ENCODE measurements at regions not wholly inside any gene's neighbourhood (a gene's known extent, or its start where the extent isn't known, plus 50 kb on each side); places are given as distances from the start of the nearest gene placed in this dataset.

- no peak overlapping the region for H3K4me2 ChIP-seq (ENCODE audit: low read length)
- no peaks in the 10 kb centered on the region for H3K79me2 ChIP-seq (ENCODE audit: low read length)
- no peak overlapping the region for H3K9ac ChIP-seq (ENCODE audit: low read length)
- H4K20me1 ChIP-seq (ENCODE audit: low read length) = no peaks in the 10 kb centered on the region
- H3K9me3 ChIP-seq (ENCODE audit: low read length) = no peaks in the 10 kb centered on the region
- H3F3A ChIP-seq (ENCODE audit: low read length, unreplicated experiment) = no peaks in the 10 kb centered on the region
- no peaks in the 10 kb centered on the region for H3K9me2 ChIP-seq (replicated peaks; ENCODE audit: low read length)
- POLR2A ChIA-PET (ENCODE audit: unreplicated experiment) = no interaction called here
- DNase-seq (no peak), ATAC-seq (no peak)
- intact Hi-C loops (cut with micrococcal nuclease) = no loop called here
- no TSS peak for BruUV-seq (replicated peaks)
- H2AFZ ChIP-seq (ENCODE audit: low read length) = no peak overlapping the region
- CTCF ChIA-PET = no interaction called here
- no peaks in the 10 kb centered on the region for H3K36me3 ChIP-seq (ENCODE audit: low read depth, low read length)
- H3K27me3 ChIP-seq (ENCODE audit: low read length) = no peaks in the 10 kb centered on the region
- no peak overlapping the region for H3K27ac ChIP-seq (ENCODE audit: low read length)
- no peaks in the 10 kb centered on the region for H3K4me1 ChIP-seq (ENCODE audit: insufficient read depth, low read length)
- TF ChIP-seq CTCF (conservative IDR thresholded peaks at IDR 0.05; ENCODE audit: low read depth, low read length) (no peak), EZH2 (IDR thresholded peaks at IDR 0.05; ENCODE audit: low read length, unreplicated experiment) (no peak), EZH2phosphoT487 (IDR thresholded peaks at IDR 0.05; ENCODE audit: borderline replicate concordance, low read length) (no peak)
- no peak overlapping the region for H3K4me3 ChIP-seq (ENCODE audit: low read length)
These were observed 317.3 kb upstream of the F9 start for GRCh38 chrX:139213241-139213709.

GRCh38 chrX:139211568-139212182, 318.9 kb upstream of the F9 start:
- DNase-seq = no peak
- H3K27ac ChIP-seq (ENCODE audit: low read length) = no peak overlapping the region
- no peaks in the 10 kb centered on the region for H3K27me3 ChIP-seq (ENCODE audit: low read length)
- intact Hi-C loops (cut with micrococcal nuclease) = no loop called here
- H3K9me2 ChIP-seq (replicated peaks; ENCODE audit: low read length) = no peaks in the 10 kb centered on the region
- no peaks in the 10 kb centered on the region for H3K4me1 ChIP-seq (ENCODE audit: insufficient read depth, low read length)
- ATAC-seq = no peak
- H3F3A ChIP-seq (ENCODE audit: low read length, unreplicated experiment) = no peaks in the 10 kb centered on the region
- H2AFZ ChIP-seq (ENCODE audit: low read length) = no peak overlapping the region
- H3K79me2 ChIP-seq (ENCODE audit: low read length) = no peaks in the 10 kb centered on the region
- H4K20me1 ChIP-seq (ENCODE audit: low read length) = no peaks in the 10 kb centered on the region
- ChIA-PET POLR2A (ENCODE audit: unreplicated experiment) (no interaction called here), CTCF (no interaction called here)
- TF ChIP-seq EZH2phosphoT487 (IDR thresholded peaks at IDR 0.05; ENCODE audit: borderline replicate concordance, low read length) (no peak), EZH2 (IDR thresholded peaks at IDR 0.05; ENCODE audit: low read length, unreplicated experiment) (no peak), CTCF (conservative IDR thresholded peaks at IDR 0.05; ENCODE audit: low read depth, low read length) (no peak)
- H3K9me3 ChIP-seq (ENCODE audit: low read length) = no peaks in the 10 kb centered on the region
- H3K36me3 ChIP-seq (ENCODE audit: low read depth, low read length) = no peaks in the 10 kb centered on the region
- H3K4me3 ChIP-seq (ENCODE audit: low read length) = no peak overlapping the region
- no peak overlapping the region for H3K4me2 ChIP-seq (ENCODE audit: low read length)
- BruUV-seq (replicated peaks) = no TSS peak
- no peak overlapping the region for H3K9ac ChIP-seq (ENCODE audit: low read length)

DNA sequence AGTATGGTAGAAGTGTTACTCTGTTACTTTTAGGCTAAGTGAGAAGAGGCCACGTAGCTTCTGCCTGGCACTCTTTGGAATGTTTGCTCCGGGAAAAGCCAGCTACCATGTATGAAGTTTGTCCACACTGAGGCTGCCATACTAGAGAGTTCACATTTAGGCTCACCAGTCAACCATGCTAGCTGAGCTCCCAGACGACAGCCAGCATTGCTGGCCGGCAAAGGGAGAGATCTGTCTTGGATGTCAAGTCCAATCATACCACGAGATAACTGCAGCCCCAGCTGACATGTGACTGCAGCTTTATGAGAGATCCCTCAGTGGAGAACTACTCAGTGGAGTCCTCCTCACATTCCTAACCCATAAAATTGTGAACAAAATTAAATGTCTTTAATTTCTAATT, 321.2 kb upstream of the F9 start:
- POLR2A ChIA-PET (ENCODE audit: unreplicated experiment) = no interaction called here
- Histone ChIP-seq H3K4me3 (ENCODE audit: low read length) (no peak overlapping the region), H3K79me2 (ENCODE audit: low read length) (no peaks in the 10 kb centered on the region), H3F3A (ENCODE audit: low read length, unreplicated experiment) (no peaks in the 10 kb centered on the region), H4K20me1 (ENCODE audit: low read length) (no peaks in the 10 kb centered on the region), H3K36me3 (ENCODE audit: low read depth, low read length) (no peaks in the 10 kb centered on the region), H3K9me3 (ENCODE audit: low read length) (no peaks in the 10 kb centered on the region), H3K27ac (ENCODE audit: low read length) (no peak overlapping the region), H3K9me2 (replicated peaks; ENCODE audit: low read length) (no peaks in the 10 kb centered on the region), H3K4me2 (ENCODE audit: low read length) (no peak overlapping the region), H3K27me3 (ENCODE audit: low read length) (no peaks in the 10 kb centered on the region), H2AFZ (ENCODE audit: low read length) (no peak overlapping the region), H3K9ac (ENCODE audit: low read length) (no peak overlapping the region), H3K4me1 (ENCODE audit: insufficient read depth, low read length) (no peaks in the 10 kb centered on the region)
- ATAC-seq = no peak
- intact Hi-C loops (cut with micrococcal nuclease) = loop anchor here (10.0 kb wide), 2 partner anchors 345 to 435 kb away; no protein-coding TSS in a partner anchor
- no peak for DNase-seq
- no peak for TF ChIP-seq EZH2phosphoT487 (IDR thresholded peaks at IDR 0.05; ENCODE audit: borderline replicate concordance, low read length)
- no TSS peak for BruUV-seq (replicated peaks)
- CTCF ChIA-PET = no interaction called here
